NCI-H446 (cell line): ENCODE measurements at regions not wholly inside any gene's neighbourhood (a gene's known extent, or its start where the extent isn't known, plus 50 kb on each side); places are given as distances from the start of the nearest gene placed in this dataset.
"Not testable (repeated sequence)": the region's sequence is repeated elsewhere in the genome, so short reads cannot be mapped to it uniquely, and the experiment has no call there.

Experiments
- DNase-seq, 2 experiments: peaks; one replicate each; lab custom pipeline; 2025; lab: John Stamatoyannopoulos, UW

DNA sequence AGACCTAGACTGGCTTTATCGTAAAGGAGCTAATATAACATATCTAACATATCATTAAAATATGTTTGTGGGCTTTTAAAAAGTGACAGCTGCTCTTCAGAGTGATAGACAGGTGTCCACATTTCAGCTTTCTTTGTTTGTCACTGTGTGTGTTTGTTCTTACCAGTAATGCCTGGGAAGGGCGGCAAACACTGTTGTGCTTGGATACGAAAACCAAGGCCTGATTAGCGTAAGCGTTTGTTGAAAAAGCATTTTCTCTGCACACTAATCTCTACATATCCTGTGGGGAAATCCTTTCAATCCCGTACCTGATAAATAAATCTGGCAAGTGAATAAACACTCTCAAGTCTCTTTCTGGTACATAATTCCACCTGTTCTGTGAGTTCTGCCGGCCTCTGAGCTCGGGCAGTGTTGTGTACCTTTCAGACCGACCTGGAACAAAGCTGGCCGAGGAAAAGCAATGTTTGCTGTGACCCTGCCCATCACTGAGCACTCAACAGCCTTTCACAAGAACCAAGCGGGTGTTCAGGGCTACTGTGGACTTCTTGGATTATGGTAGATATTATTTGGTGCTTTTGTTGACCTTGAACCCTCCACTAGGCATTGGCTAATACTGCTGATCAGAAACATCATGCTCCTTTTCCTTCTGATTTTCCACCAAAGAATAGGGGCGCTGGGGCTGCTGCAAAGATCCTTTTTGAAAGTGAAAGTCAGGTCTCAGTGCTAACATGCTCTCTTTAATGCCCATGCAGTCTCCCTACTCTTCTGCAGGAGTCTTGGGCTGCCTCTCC lies 100.4 kb downstream of the CD83 start:
- no peak for DNase-seq

DNA sequence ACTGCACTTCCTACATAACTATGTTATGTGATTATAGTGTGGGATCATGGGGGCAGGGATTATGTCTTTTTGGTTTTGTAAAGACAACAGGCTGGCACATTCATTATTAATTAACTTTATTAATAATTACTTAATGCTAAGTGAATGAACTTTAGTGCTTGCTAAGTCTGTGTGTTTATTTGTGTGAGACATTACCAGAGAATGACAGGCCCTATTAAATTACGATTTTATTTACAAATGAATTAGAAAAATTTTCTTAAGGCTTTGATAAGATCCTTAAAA lies 100.9 kb downstream of the CD83 start:
- no peak for DNase-seq

DNA sequence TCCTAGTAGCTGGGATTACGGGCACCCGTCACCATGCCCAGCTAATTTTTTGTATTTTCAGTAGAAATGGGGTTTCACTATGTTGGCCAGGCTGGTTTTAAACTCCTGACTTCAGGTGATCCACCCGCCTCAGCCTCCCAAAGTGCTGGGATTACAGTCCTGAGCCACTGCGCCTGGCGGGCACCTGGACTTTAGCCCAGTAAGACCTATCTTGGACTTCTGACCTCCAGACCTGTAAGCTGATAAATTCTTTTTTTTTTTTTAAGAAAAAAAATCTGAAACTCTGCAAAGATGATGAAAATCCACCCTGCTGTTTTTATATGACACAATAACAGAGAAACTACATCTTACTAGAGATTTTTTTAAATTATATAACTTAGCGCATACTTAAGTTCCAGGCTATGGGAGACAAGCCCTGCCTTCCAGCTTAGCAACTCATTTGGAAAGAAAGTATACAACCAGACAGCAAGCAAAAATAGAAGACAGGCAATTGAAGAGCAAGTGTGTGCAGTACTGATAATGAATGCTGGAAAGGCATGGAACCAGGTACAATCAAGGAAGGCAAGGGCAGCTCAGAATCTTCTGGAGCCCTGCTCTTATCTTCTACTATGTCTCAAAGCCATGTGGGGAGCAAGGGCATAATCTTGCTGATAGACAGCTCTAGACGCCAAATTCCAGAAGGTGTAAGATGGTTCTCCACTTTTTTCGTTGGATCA lies 104.2 kb downstream of the CD83 start:
- no peak for DNase-seq

- DNase-seq: no peak
Observed at GRCh38 chr6:14222956-14223355, 105.4 kb downstream of the CD83 start.

DNA sequence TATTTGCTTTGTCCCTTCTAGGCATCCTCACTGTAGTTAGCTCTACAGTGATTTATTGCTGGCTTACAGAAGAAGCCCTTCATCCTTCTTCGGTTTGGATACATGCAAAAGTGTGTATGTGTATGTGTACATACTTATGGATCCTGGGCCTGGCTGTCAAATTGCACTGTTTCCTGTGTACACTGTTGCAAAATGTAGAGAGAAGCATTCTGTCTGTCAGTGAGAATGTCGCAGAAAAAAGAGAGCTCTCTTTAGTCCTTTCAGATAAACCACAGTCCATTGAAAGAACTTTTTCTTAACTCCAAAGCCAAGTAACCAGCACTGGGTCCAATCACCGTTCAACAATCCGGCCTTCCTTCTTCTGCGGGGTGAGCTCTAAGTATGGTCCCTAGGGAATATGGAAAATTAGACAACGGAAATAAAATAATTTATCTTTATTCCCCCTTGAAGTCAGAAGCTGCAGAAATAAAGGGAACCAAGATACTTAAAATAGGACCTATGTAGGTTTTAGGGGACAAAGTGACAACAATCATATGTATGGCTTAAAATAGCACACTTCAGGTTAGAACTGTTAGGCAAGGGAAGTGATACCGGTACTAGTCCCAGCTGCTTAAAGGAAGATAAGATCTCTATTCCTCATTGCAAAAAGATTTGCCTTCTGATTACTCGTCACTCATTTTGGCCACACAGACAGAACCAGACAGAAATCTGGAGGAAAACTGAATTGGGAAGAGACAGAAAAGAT lies 107.0 kb downstream of the CD83 start:
- DNase-seq: no peak

DNA sequence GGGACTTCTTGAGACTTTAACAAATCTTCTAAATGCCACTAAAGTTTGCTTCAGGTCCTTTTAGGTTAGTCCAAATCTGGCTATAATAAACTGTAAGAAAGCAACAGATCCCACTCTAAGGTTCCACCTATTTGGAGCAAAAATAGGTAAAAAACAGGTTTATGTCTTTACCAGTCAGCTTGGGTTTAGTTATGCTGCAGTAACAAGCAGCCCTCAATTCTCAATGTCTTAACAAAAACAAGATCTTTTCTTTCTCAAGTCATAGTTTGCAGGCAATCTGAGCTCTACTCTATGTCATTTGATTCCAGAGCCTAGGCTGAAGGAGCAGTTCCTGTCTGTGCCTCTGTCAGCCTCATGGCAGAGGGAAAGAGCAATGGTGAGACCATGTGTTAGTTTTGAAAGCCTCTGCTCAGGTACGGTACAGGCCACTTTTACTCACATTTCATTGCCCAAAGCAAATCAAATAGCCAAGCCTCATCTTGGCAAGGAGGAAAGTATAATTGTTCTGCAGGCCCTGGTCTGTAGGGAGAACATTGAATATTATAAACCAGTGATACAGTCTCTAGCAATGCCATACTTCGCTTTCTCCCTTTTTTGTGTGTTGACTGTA lies 108.6 kb downstream of the CD83 start:
- DNase-seq: no peak

GRCh38 chr6:14228571-14228970 lies 111.0 kb downstream of the CD83 start:
- no peak for DNase-seq

GRCh38 chr6:14231071-14231483 lies 113.5 kb downstream of the CD83 start:
- no peak for DNase-seq

- no peak for DNase-seq
Observed at GRCh38 chr6:14231501-14232280, 114.1 kb downstream of the CD83 start.

DNA sequence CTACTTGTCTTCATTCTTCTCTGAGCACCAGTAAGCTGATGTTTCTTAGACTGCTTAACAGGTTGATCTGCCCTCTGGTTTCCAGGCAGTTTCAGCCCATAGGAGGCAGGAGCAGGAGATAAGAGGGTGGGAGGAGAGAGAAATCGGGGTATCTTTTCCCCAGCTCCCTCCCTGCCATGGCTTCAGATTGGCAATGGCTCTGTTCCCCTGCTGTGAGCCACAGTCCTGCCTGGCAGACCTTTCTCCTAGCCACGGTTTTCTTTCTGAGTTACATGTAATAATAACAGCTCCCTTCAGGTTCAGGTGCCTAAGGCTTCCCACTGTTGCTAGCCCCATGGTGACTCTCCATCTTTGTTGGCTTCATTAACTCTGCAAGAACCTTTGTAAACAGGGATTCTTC lies 115.3 kb downstream of the CD83 start:
- DNase-seq: no peak

- no peak for DNase-seq
Observed at GRCh38 chr6:14235653-14236356, 118.2 kb downstream of the CD83 start.

DNA sequence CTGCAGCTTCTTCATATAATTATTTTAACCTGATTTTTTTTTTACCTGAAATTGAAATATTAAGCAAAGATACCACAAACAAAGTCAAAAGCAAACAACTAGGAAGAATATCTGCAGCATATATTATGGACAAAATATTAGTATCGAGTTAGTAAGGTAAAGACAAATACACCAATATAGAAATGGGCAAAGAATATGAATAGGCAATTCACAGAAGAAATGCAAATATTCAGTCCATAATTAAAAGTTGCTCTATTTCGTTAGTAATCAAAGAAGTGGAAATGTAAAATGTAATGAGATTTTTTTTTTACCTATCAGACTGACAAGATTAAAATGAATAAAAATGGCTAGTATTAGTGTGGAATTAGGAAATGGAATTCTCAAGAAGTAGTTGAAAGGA lies 121.5 kb downstream of the CD83 start:
- no peak for DNase-seq

GRCh38 chr6:14240411-14241166 lies 123.0 kb downstream of the CD83 start:
- DNase-seq: no peak

- no peak for DNase-seq
Observed at GRCh38 chr6:14241255-14242070, 123.9 kb downstream of the CD83 start.

- DNase-seq: not testable (repeated sequence)
Observed at GRCh38 chr6:14242912-14243311, 125.3 kb downstream of the CD83 start.

GRCh38 chr6:14243597-14243996 lies 126.0 kb downstream of the CD83 start:
- no peak for DNase-seq

DNA sequence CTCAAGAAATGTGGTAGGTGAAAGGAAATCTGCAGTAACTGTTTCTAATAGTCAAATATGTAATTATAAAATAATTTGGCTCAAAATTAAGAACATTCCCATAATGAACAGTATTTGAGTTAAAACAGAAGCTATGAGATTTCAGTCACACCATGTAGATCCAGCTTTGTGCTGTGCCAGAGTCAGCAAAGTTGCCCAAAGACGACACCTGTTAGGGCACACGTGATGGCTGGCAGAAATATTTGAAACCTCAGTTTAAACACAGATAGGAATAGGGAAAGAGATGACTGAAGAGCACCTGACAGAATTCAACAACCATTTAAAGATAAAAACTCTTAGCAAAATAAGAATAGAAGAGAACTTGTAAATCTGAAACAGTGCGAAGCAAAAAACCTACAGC lies 129.3 kb downstream of the CD83 start:
- DNase-seq: no peak

- no peak for DNase-seq
Observed at GRCh38 chr6:14250573-14250972, 133.0 kb downstream of the CD83 start.

GRCh38 chr6:14252271-14252850 lies 134.8 kb downstream of the CD83 start:
- no peak for DNase-seq
